Panc1 (cell line): ENCODE measurements at regions not wholly inside any gene's neighbourhood (a gene's known extent, or its start where the extent isn't known, plus 50 kb on each side); places are given as distances from the start of the nearest gene placed in this dataset.

Experiments
- POLR2AphosphoS5 ChIP-seq: IDR thresholded peaks from 2 replicates; pipeline ENCODE4 v1.6.1; 2012; ENCODE audit warnings: mild to moderate bottlenecking, low read depth, low read length, moderate library complexity
- SIN3A ChIP-seq: IDR thresholded peaks from 2 replicates; pipeline ENCODE4 v1.6.1; 2012; ENCODE audit warnings: low read depth, mild to moderate bottlenecking, low read length, moderate library complexity, borderline replicate concordance; ENCODE audit not compliant: insufficient read depth
- TF ChIP-seq, protein P1 (sequence below): fragments of 450-650 bp; IDR thresholded peaks from 2 replicates; pipeline ENCODE4 v1.5.1; 2017; ENCODE audit warnings: mild to moderate bottlenecking

DNA sequence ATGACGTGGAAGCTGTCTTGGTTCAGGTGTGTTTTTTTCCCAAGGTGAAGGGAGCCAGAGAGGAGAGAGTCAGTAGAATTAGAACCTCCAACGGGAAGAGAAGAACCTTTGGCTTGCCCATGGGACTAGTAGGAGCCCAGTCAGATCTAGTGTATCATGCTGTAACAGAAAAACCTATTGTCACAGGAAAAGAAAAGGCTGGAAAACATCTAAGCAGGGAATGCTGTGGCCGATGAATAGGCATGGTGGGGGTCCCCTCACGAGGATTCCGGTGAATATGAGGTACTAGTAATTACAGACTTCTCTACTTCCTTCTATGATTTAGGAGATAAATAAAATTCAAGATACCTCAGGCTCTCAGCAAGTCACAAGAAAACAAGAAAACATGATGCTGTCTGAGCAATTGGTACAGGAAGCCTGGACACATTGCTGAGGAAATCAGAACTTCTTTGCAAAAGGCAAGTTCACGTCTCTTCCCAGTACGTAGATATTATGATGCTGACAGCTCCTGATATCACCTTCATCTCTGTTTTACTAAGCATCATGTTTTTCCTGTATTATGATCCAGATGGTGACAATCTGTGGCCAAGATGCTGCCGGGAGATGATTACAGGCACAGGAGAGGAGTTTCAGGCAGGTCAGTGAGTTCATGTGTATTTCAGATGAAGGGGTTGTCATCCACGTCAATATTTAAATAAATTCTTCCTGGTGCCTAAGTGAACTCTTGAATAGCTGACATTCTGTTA lies 54.3 kb upstream of the NPY start:
- TF ChIP-seq, protein P1, sequence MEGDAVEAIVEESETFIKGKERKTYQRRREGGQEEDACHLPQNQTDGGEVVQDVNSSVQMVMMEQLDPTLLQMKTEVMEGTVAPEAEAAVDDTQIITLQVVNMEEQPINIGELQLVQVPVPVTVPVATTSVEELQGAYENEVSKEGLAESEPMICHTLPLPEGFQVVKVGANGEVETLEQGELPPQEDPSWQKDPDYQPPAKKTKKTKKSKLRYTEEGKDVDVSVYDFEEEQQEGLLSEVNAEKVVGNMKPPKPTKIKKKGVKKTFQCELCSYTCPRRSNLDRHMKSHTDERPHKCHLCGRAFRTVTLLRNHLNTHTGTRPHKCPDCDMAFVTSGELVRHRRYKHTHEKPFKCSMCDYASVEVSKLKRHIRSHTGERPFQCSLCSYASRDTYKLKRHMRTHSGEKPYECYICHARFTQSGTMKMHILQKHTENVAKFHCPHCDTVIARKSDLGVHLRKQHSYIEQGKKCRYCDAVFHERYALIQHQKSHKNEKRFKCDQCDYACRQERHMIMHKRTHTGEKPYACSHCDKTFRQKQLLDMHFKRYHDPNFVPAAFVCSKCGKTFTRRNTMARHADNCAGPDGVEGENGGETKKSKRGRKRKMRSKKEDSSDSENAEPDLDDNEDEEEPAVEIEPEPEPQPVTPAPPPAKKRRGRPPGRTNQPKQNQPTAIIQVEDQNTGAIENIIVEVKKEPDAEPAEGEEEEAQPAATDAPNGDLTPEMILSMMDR, result no peak
- TF ChIP-seq POLR2AphosphoS5, result no peak
- TF ChIP-seq SIN3A, result no peak
